Chondrocyte (in vitro differentiated cells): ENCODE measurements at regions not wholly inside any gene's neighbourhood (a gene's known extent, or its start where the extent isn't known, plus 50 kb on each side); places are given as distances from the start of the nearest gene placed in this dataset.

ENCODE experiments used
- DNase-seq: peaks from one replicate; pipeline ENCODE4 v3.0.0; 2021; ENCODE audit warnings: mixed read lengths, low spot score
- H3K27ac Mint-ChIP-seq: one replicate; pipeline ENCODE4 v1.8.0; 2021; ENCODE audit warnings: mild to moderate bottlenecking, moderate library complexity, mixed read lengths; ENCODE audit not compliant: unreplicated experiment
- H3K27me3 Mint-ChIP-seq: 2 replicates; pipeline ENCODE4 v1.8.0; 2021; ENCODE audit warnings: low read depth, mixed read lengths
- H3K36me3 Mint-ChIP-seq: 2 replicates; pipeline ENCODE4 v1.8.0; 2021; ENCODE audit warnings: low read depth, mixed read lengths
- H3K4me1 Mint-ChIP-seq: 2 replicates; pipeline ENCODE4 v1.8.0; 2021; ENCODE audit warnings: low read depth, mild to moderate bottlenecking, mixed read lengths
- H3K4me3 Mint-ChIP-seq: one replicate; pipeline ENCODE4 v1.8.0; 2021; ENCODE audit warnings: mild to moderate bottlenecking, moderate library complexity, mixed read lengths; ENCODE audit not compliant: unreplicated experiment
- H3K9me3 Mint-ChIP-seq: 2 replicates; pipeline ENCODE4 v1.8.0; 2021; ENCODE audit warnings: low read depth, mixed read lengths
- TF ChIP-seq, protein P1 (sequence below): fragments of 200-600 bp; sonication (generic); IDR thresholded peaks from 2 replicates; pipeline ENCODE4 v1.5.0; 2021; ENCODE audit warnings: antibody characterized with exemption, mild to moderate bottlenecking, moderate library complexity

GRCh38 chr5:53367727-53368126 lies 112.7 kb upstream of the FST start:
- H3K36me3 Mint-ChIP-seq = no peaks in the 10 kb centered on the region
- peaks cover 3% of the 10 kb centered on the region for H3K9me3 Mint-ChIP-seq
- no peaks in the 10 kb centered on the region for H3K27me3 Mint-ChIP-seq
- TF ChIP-seq, protein P1, sequence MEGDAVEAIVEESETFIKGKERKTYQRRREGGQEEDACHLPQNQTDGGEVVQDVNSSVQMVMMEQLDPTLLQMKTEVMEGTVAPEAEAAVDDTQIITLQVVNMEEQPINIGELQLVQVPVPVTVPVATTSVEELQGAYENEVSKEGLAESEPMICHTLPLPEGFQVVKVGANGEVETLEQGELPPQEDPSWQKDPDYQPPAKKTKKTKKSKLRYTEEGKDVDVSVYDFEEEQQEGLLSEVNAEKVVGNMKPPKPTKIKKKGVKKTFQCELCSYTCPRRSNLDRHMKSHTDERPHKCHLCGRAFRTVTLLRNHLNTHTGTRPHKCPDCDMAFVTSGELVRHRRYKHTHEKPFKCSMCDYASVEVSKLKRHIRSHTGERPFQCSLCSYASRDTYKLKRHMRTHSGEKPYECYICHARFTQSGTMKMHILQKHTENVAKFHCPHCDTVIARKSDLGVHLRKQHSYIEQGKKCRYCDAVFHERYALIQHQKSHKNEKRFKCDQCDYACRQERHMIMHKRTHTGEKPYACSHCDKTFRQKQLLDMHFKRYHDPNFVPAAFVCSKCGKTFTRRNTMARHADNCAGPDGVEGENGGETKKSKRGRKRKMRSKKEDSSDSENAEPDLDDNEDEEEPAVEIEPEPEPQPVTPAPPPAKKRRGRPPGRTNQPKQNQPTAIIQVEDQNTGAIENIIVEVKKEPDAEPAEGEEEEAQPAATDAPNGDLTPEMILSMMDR = no peak
- H3K27ac Mint-ChIP-seq = no peak overlapping the region
- peaks cover 19% of the 10 kb centered on the region for H3K4me1 Mint-ChIP-seq
- no peak overlapping the region for H3K4me3 Mint-ChIP-seq
- no peak for DNase-seq

- no peaks in the 10 kb centered on the region for H3K36me3 Mint-ChIP-seq
- no peak overlapping the region for H3K4me3 Mint-ChIP-seq
- peaks cover 11% of the 10 kb centered on the region for H3K4me1 Mint-ChIP-seq
- DNase-seq = no peak
- TF ChIP-seq, protein P1 = no peak
- H3K27me3 Mint-ChIP-seq = no peaks in the 10 kb centered on the region
- H3K9me3 Mint-ChIP-seq = peaks cover 3% of the 10 kb centered on the region
- H3K27ac Mint-ChIP-seq = no peak overlapping the region
Observed at GRCh38 chr5:53368516-53368915, 111.9 kb upstream of the FST start.

GRCh38 chr5:53368966-53369605 lies 111.3 kb upstream of the FST start:
- TF ChIP-seq, protein P1 = no peak
- no peaks in the 10 kb centered on the region for H3K27me3 Mint-ChIP-seq

DNA sequence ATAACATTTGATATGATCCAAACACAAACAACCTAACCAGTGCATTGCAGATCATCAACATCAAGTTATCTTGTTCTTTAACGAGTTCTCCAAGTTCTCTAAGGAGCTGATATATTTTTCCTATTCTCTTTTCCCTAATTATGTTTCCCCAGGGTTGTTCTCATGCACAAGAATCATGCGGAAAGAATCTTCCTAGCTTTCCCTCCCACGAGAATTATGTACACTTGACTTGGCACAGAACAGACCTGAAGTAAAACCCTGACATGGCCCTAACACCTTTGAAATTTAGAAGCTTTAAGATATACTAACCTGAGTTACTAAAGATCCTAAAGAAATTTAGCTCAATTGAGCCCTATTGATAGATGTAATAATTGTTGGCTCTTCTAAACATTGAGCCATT lies 110.7 kb upstream of the FST start:
- TF ChIP-seq, protein P1 = no peak
- peaks cover 3% of the 10 kb centered on the region for H3K9me3 Mint-ChIP-seq
- DNase-seq = no peak
- H3K36me3 Mint-ChIP-seq = no peaks in the 10 kb centered on the region
- no peak overlapping the region for H3K27ac Mint-ChIP-seq
- H3K4me1 Mint-ChIP-seq = peaks cover 4% of the 10 kb centered on the region
- H3K27me3 Mint-ChIP-seq = no peaks in the 10 kb centered on the region
- H3K4me3 Mint-ChIP-seq = no peak overlapping the region

More at GRCh38 chr5:53368966-53369605, 111.3 kb upstream of the FST start:
- H3K4me1 Mint-ChIP-seq = peaks cover 6% of the 10 kb centered on the region
- H3K4me3 Mint-ChIP-seq = no peak overlapping the region
- no peak overlapping the region for H3K27ac Mint-ChIP-seq
- no peaks in the 10 kb centered on the region for H3K36me3 Mint-ChIP-seq
- H3K9me3 Mint-ChIP-seq = peaks cover 3% of the 10 kb centered on the region
- DNase-seq = no peak

- H3K27ac Mint-ChIP-seq = no peak overlapping the region
- no peak for DNase-seq
Observed at GRCh38 chr5:53373451-53374158, 106.8 kb upstream of the FST start.

More at GRCh38 chr5:53373451-53374158, 106.8 kb upstream of the FST start:
- no peaks in the 10 kb centered on the region for H3K27me3 Mint-ChIP-seq
- peaks cover 8% of the 10 kb centered on the region for H3K4me1 Mint-ChIP-seq
- no peaks in the 10 kb centered on the region for H3K36me3 Mint-ChIP-seq
- TF ChIP-seq, protein P1 = no peak
- peaks cover 3% of the 10 kb centered on the region for H3K9me3 Mint-ChIP-seq
- no peak overlapping the region for H3K4me3 Mint-ChIP-seq
